ENCODE measurements at regions not wholly inside any gene's neighbourhood (a gene's known extent, or its start where the extent isn't known, plus 50 kb on each side); places are given as distances from the start of the nearest gene placed in this dataset.

DNA sequence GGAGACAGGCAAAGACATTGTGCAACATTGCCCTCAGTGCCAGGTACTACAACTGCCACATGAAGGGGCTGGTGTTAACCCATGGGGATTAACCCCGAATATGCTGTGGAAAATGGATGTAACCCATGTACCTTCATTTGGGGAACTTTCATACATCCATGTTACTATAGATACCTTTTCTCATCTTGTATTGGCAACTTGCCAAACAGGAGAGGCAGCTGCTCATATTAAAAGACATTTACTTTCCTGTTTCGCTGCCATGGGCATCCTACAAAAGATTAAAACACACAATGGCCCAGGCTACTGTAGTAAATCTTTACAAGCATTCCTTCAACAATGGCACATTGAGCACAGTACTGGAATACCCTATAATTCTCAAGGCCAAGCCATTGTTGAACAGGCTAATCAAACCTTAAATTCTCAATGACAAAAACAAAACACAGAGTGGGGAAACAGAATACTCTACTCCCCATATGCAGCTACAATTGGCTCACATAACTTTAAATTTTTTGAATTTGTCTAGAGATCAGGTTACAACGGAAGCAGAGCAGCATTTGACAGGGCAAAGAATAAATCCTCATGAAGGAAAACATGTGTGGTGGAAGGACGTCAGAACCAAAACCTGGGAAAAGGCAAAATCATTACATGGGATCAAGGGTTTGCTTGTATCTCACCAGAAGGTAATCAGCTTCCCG, 1723.5 kb upstream of the LRRTM1 start:
- TF ChIP-seq YY1 (IDR thresholded peaks at IDR 0.05; ENCODE audit: insufficient read depth, insufficient read length) (no peak), SUZ12 (IDR thresholded peaks at IDR 0.05; ENCODE audit: extremely low read depth, insufficient read depth, insufficient read length) (no peak)

Data from NT2/D1 (cell line).